AG09319 (cell line): ENCODE measurements at regions not wholly inside any gene's neighbourhood (a gene's known extent, or its start where the extent isn't known, plus 50 kb on each side); places are given as distances from the start of the nearest gene placed in this dataset.

Source experiments
- DNase-seq: peaks from one replicate; pipeline ENCODE4 v3.0.0-alpha.2; 2010; ENCODE audit warnings: low read depth; ENCODE audit errors: extremely low read depth
- CTCF ChIP-seq: IDR thresholded peaks from 2 replicates; pipeline ENCODE4 v1.5.1; 2011; ENCODE audit warnings: low read depth, mild to moderate bottlenecking, inconsistent platforms, low read length, moderate library complexity

DNA sequence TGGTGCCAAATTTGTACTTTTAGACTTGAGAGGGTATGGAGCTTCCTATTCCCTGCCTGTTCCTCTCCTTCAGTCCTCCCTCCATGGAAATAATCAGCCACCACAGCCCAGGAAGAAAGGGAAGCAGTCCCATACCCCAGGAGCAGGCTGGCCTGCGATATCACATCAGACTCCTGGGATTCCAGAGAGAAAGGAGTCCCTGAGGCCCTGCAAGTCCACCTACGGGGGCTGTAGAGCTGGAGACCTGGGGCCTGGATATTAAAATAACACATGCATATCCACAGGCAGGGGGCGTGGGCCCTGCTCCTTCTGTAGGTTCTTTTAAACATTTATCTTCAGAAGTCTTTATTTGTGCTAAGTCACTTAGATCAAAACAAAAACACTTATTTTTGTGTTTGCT lies 117.2 kb downstream of the TMEM174 start:
- TF ChIP-seq CTCF = no peak
- DNase-seq = no peak

DNA sequence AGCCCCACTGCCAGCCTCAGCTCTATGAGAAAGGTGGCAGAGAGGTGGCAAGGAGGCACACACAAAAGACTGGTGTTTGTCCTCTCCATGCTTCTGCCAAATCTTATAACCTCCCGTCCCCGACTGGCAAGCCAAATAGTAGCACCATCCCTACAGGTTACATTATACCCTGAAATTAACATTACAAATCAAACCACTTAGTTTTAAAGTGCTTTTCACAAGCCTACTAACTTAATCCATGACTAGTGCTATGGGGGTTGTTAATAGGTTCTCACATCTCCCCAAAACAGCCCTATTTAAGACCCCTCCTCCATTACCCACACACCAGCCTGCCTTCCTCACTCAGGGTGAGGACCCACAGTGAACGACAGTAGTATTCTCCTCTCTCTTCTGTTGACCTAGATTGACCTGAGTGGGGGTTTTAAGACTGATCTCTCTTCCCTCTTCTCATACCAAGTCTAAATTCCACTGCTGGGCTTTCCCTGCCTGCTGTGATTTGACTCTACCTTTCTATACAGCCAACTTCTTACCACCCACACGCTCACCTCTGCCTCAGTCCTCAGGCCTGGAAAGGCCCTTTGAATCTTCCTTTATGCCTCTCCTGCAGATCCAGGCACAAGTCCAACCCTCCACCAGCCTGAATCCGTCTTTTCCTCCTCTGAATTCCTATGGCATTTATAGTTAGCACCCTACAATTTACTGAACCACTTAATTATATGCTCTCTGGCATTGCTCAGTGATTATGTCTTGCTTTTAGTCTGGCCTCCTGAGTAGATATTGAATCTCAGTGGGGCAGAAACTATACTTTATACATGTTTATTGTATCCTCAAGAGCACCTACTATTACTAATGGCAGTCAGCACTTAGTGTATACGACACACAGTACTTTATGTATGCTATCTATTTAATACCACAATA lies 116.1 kb downstream of the TMEM174 start:
- no peak for TF ChIP-seq CTCF

DNA sequence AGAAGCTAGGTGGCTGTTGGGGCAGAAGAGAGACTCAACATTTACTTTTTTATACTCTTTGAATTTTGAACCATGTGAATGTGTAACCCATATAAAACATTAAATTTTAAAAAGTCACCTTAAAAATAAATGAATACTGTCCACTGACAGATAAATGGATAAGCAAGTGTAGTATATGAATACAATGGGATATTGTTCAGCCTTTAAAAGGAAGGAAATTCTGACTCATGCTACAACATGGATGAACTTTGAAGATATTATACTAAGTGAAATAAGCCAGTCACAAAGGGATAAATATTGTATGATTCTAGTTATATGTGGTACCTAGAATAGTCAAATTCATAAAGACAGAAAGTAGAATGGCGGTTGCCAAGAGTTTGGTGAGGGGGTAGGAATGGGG lies 113.9 kb downstream of the TMEM174 start:
- TF ChIP-seq CTCF = no peak
- DNase-seq = no peak

More for the DNA sequence above, 116.1 kb downstream of the TMEM174 start:
- no peak for DNase-seq

DNA sequence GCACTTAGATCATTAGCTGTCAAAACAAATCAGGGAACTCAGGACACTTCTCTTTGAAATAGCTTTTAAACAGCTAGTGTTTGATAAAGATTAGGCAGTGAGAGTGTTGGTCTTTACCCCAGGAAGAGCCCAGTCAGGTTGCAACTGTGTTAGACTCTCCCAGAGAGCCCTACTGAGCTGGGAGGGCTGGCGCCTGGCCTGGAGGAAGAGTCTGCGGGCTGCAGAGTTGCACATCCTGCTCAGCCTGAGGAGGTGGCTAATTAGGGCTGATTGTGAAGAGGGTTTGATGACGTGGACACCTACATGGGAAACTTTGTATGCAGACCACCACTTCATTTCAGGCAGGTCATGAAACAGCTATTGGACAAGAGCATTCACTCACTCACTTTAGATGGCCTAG lies 112.0 kb downstream of the TMEM174 start:
- DNase-seq = no peak
- no peak for TF ChIP-seq CTCF

GRCh38 chr5:73284220-73284795 lies 111.3 kb downstream of the TMEM174 start:
- no peak for DNase-seq

DNA sequence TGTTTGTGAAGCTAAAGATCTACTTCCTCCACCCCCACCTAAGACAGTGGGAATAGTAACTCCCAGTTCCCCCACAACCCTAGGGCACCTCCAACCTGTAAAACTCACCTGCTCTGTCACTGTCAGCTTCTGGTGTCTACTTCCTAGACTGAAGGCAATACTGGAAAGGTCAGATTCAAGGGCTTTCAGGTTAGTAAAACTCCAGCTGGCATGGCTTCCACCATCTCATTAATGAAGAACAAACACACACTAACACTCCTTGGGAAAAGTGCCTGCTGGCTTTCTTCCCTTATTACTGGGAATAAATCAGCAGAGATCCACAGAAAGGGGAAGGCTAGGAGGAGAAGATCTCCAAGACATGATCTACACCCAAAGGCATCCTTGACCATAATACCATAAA lies 109.9 kb downstream of the TMEM174 start:
- no peak for DNase-seq
- no peak for TF ChIP-seq CTCF

More at GRCh38 chr5:73284220-73284795, 111.3 kb downstream of the TMEM174 start:
- TF ChIP-seq CTCF = no peak

GRCh38 chr5:73282383-73282782 lies 109.4 kb downstream of the TMEM174 start:
- no peak for TF ChIP-seq CTCF
- no peak for DNase-seq
